Stimulated activated CD4-positive, alpha-beta T cell treated with anti-CD3 and anti-CD28 coated beads, Interleukin-4, amount 100 ng/mL, for 1 hour (primary cell): ENCODE measurements at regions not wholly inside any gene's neighbourhood (a gene's known extent, or its start where the extent isn't known, plus 50 kb on each side); places are given as distances from the start of the nearest gene placed in this dataset.
"Not testable (repeated sequence)": the region's sequence is repeated elsewhere in the genome, so short reads cannot be mapped to it uniquely, and the experiment has no call there.

ENCODE experiments used
- DNase-seq: peaks from one replicate; pipeline ENCODE4 v3.0.0-alpha.2; 2020

DNA sequence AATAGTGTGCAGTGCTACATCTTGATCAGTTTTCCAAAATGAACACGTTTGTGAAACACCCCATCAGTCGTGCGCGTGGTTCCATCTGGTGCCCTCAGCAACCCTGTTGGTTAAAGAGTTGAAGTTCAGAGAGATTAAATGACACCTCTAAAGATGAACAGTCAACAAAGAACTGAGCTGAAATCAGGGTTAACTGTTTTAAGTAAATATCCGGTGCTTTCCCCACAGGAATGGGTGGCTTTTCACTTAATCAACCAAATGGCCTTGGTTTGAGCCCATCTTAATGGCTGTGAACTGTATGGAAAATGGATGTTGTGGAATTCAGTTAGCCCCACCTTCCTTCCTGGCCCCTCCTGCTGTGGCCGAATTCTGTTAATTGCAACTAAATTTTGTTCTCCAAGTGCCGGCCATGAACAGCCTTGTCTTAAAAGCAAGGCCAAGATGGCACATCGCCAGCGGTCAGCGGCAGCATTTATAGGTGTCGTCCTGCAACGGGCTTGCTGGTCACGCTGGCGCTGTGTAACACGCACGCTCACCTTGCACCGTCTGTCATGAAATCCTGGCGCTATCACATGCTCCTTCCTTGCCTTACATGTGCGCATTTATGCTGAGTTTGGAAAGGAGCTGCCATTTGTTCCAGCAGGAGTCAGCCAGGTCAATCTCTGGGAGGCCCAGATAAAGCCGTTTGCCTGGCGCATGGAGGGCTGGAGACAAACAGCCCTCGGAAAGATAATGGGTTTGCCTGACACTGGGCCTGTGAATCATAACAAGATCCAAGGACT, 164.5 kb downstream of the ERMARD start:
- DNase-seq: no peak

GRCh38 chr6:169913745-169914144, 162.3 kb downstream of the ERMARD start:
- not testable (repeated sequence) for DNase-seq

DNA sequence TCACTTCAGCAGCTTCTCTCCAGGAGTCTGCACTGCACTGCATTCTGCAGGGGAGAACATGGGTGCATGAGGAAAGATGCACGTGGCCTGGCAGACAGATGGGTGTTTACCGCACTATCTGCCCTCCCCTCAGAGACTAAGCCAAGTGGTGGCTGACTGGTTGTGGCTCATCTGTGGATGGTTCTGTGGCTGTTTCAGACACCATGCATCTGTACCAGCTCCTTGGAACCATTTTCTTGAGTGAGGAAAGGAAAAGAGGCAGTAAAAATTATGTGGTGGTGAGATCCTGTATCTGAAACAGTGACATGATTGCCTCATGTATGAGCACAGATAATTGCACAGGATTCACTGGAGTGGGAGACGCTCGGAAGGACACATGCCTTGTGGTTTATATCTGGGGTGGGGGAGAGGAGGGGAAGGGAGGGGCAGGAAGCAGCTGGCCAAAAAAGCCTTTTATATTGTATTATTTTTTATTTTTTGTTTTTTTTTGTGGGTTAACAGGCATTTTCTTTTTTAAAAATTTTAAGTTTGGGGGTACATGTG, 161.7 kb downstream of the ERMARD start:
- DNase-seq: no peak

- DNase-seq: no peak
These were observed 161.1 kb downstream of the ERMARD start for GRCh38 chr6:169912266-169913095.

DNA sequence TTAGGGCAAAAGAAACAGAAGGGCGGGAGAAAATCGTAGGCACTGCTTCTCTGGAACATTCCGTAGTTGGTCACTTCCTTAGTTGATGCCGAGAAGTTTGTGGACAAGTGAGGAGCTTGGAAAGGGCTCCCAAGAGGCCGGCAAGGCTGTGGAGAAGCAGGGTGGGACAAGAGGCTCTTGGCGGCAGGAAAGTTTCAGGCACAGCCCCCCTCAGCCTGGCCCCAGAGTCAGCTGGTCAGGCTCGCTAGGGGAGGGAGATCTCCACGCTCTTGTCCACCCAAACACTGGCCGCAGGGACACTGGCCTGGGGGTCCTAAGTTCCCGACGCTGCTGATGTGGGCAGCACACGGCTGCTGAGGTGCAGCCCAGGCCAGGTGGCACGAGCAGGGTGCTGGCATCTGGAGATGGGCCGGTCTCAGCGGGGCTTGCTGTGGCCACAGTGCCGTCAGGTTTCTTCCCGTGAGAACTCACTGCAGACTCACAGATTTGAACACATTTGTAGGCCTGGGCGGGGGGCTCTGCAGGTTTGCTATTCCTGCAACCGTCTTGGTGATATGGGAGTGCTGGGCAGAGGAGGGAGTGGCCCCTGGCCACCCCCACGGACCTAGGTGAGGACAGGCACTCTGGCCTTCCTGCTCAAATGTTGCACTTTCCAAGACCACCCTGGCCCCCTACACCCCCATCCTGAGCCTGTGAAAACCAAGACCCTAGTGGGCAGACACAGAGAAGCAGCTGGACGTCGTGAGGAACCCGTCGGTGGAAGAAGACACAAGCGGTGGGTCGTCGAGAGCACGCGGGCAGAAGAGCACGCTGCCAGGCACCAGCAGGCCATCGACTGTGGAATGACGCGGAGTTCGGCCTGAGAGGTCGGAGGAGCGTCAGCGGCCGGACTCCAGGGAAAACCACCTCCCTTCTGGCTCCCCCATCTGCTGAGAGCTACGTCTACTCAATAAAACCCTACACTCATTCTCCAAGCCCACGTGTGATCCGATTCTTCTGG, 160.1 kb downstream of the ERMARD start:
- no peak for DNase-seq

- DNase-seq: no peak
These were observed 157.7 kb downstream of the ERMARD start for GRCh38 chr6:169909113-169909512.

- no peak for DNase-seq
These were observed 157.0 kb downstream of the ERMARD start for GRCh38 chr6:169908403-169908933.

DNA sequence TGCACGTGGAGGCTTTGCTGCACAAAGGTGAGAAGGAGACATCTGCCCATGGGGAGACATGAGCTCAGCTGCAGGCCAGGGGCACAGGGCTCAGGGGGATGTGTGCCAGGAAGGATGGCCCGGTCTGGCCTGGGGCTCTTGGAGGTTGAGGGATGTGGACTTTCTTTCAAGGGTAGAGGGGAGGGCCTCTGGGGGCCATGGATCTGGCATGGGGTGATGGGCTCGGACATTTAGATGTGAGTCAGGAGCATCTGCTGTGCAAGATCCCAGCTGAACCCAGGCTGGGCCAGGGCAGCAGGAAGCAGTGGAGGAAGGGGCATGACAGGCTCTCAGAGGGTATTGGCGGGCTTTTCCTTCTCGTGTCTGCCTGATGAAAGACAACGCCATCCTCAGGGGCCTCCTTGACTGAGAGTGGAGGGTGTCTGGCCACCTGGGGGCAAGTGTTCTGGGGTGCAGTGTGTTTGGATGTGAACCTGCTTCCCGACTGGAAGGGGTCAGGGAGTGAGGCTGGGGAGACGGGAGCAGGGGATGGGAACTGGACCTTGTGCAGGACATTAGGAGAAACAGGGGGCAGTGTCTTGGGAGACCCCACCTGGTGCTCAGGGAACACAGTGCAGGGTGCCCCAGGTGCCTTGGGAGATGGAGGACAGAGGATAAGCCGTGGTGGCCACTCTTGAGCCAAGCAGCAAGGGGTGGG, 156.1 kb downstream of the ERMARD start:
- no peak for DNase-seq

GRCh38 chr6:169906688-169907418, 155.4 kb downstream of the ERMARD start:
- no peak for DNase-seq

DNA sequence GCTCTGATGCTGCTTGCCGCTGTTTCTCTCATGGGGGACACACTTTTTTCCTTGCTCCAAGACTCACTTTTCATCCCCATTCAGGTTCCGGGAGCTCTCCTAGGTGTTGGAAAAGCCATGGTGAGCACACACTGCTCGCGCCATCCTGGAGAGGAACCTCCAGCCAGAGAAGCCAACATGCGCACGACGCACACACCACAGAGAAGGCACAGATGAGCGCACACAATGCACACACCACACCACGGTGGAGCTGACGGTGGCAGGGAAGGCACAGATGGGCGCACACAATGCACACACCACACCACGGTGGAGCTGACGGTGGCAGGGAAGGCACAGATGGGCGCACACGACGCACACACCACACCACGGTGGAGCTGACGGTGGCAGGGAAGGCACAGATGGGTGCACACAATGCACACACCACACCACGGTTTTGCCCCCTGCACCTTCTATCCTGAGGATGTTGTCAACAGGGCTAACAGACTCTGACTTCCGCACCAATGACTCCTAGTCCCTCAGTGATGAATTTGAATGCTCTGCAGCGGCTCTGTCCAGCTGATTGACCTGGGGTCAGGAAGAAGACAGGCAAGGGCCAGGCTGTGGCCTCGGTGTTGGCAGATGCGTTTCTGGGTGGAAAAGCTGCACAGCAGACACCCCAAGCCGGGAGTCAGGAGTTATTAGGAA, 154.7 kb downstream of the ERMARD start:
- DNase-seq: no peak

GRCh38 chr6:169905041-169905807, 153.8 kb downstream of the ERMARD start:
- no peak for DNase-seq

- no peak for DNase-seq
These were observed 152.9 kb downstream of the ERMARD start for GRCh38 chr6:169904051-169904922.

DNA sequence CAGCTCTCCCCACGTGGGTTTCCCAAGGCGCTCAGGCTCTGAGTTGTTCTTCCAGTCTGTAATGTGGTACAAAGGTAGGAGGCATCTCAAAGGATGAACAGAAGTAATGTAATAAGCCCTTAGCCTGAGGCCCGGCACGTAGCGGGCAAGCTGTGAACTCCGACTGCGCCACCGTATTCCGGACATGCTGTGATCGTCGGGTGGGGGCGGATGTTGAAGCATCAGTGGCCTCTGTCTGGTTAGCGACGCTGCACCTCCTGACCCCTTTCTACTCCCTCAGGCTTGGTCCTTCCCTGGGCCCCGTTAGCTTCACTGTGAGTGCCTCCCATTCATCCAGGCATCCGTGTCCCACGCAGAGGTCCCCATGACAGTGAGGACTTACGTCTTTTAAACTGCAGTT, 151.7 kb downstream of the ERMARD start:
- DNase-seq: no peak

DNA sequence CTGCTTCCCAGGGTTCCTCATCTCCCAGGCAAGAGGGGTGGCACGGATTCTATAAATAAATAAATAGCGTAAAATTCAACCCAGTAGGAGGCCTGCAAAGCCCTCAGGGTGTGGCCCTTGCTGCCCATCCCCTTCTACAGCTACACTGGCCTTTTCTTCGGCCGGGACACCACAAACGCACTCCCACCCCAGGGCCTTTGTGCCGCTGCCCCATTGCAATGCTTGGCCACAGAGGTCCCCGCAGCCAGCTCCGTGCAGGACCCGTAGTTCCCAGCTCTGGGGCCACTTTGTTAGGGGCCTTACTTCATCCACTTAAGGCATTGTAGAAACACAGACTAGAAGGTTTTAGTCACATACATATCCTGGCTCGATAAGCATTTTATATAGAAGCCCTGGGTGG, 151.2 kb downstream of the ERMARD start:
- DNase-seq: no peak

GRCh38 chr6:169902070-169902469, 150.6 kb downstream of the ERMARD start:
- no peak for DNase-seq

DNA sequence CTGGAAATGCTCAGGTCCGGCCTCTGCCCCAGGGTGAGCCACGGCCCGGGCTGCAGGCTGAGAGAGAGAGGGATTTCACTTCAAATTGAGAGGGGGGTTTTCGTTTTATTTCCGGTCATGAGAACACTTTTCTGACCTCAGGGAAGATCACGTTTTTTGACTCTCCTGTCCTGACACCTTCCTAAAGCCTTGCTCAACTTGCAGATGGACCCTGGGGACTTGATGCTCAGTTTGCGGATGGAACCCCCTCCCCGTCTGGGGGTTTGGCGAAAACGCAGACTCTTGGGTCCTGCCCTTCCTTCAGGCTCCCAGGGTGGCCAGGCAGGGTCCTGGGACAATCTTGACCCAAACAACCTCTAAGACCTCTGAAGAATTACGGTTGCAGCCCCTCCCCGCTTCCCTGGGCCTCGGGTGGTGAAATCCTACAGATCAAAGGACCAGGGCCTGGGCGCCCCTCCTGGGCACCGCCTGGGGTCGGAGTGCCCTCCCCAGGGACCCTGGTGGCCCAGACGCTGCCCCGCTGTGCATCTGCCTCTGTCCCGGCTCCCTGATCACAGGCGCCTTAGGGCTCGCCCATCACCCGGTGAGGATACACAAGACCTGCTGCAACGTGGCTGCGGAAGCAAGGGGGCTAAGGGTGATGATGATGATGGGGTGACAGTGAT, 148.2 kb downstream of the ERMARD start:
- no peak for DNase-seq

GRCh38 chr6:169898788-169899480, 147.5 kb downstream of the ERMARD start:
- DNase-seq: no peak
